Adrenal gland (tissue), 9 donors: ENCODE measurements at regions not wholly inside any gene's neighbourhood (a gene's known extent, or its start where the extent isn't known, plus 50 kb on each side); places are given as distances from the start of the nearest gene placed in this dataset.

Source experiments
- DNase-seq, 7 donors: peaks; one replicate each; pipeline ENCODE4 v3.0.0-alpha.2; 2019 to 2020
- H3K27ac ChIP-seq, 5 donors: fragments of 200-600 bp; sonication (generic) in 4 of 5; 1 replicate in 3 of 5; 2 replicates in 2 of 5; pipeline versions ENCODE4 v1.5.1 to v1.8.0; 2016 to 2020; ENCODE audit warnings: mild to moderate bottlenecking in 1 of 5
- H3K27me3 ChIP-seq: fragments of 200-600 bp; 2 replicates; pipeline ENCODE4 v1.8.0; 2021
- H3K36me3 ChIP-seq, 2 donors: fragments of 200-600 bp; replicated peaks in 1 of 2; 1 replicate in 1 of 2; 2 replicates in 1 of 2; pipeline versions ENCODE4 v1.5.1 to v1.8.0; 2018 to 2022
- H3K4me1 ChIP-seq, 2 donors: fragments of 200-600 bp; replicated peaks in 1 of 2; 1 replicate in 1 of 2; 2 replicates in 1 of 2; pipeline versions ENCODE4 v1.5.1 to v1.8.0; 2018 to 2021
- H3K4me3 ChIP-seq, 4 donors: fragments of 200-600 bp; sonication (generic) in 3 of 4; one replicate each; pipeline ENCODE4 v1.5.1; 2016 to 2018
- H3K9me3 ChIP-seq, 3 donors: fragments of 200-600 bp; sonication (generic) in 1 of 3; replicated peaks in 1 of 3; 1 replicate in 2 of 3; 2 replicates in 1 of 3; pipeline versions ENCODE4 v1.5.1 to v1.8.0; 2016 to 2021
- POLR2A ChIP-seq, 2 donors: fragments of 450-650 bp; IDR thresholded peaks; one replicate each; pipeline ENCODE4 v1.6.1; 2017; ENCODE audit warnings: antibody characterized with exemption in 2 of 2, mild to moderate bottlenecking in 2 of 2, moderate library complexity in 1 of 2
- WGBS, 4 donors: extraction: QIAGEN DNeasy Blood & Tissue Kit in 2 of 4; methylation state at CpG; one replicate each; pipeline versions ENCODE4 v1.1.5 to v1.1.7; 2013 to 2017; 5-methylcytosine and 5-hydroxymethylcytosine counted together
- intact Hi-C, 2 donors: fragments of 100-400 bp; cut with DNase I; formaldehyde crosslinking; loops; one replicate each; pipeline versions ENCODE4 v1.14.1 to v1.15.0; 2022 to 2023
- TF ChIP-seq, protein P1 (sequence below), 6 experiments: fragments of 450-650 bp in 4 of 6; fragments of 200-600 bp in 2 of 6; sonication (generic) in 1 of 6; IDR thresholded peaks; 1 replicate in 5 of 6; 2 replicates in 1 of 6; pipeline versions ENCODE4 v1.5.1 to v1.8.0; 2016 to 2021; ENCODE audit warnings: antibody characterized with exemption in 6 of 6, mild to moderate bottlenecking in 2 of 6, moderate library complexity in 1 of 6
- donor health status: healthy with polysubstance abuse.
- donor health status: Bipolar disorder and iron deficiency.
- donor health status: DM: yes; HTN: yes; CAD: no.
- donor health status: DM: no; HTN: no; CAD: no.
- donor health status: DM: no; HTN: no; CAD: no.

DNA sequence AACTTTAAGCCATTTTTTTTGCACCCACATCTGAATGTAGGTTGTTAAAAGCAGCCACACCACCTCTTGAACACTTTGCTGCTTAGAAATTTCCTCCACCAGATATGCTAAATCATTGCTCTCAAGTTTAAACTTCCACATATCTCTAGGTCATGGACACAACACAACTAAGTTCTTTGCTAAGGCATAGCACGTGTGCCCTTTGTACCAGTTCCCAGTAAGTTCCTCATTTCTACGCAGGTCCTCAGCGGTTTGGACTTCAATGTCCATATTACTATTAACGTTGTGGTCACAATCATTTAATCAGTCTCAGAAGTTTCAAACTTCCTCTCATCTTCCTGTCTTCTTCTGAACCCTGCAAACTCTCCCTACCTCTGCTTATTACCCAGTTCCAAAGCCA, 661.6 kb upstream of the PKN2 start:
- intact Hi-C loops, result no loop called here
- Histone ChIP-seq H3K27me3 (no peaks in the 10 kb centered on the region), H3K27ac (no peak overlapping the region), H3K9me3 (no peaks in the 10 kb centered on the region), H3K4me3 (no peak overlapping the region), H3K4me1 (no peaks in the 10 kb centered on the region), H3K36me3 (no peaks in the 10 kb centered on the region)
- 69 to 81% (median 77%) methylated on average over 4 of the region's 4 CpGs for WGBS, 4 donors
- no peak for DNase-seq
- TF ChIP-seq POLR2A (IDR thresholded peaks at IDR 0.05), result no peak
- TF ChIP-seq, protein P1, sequence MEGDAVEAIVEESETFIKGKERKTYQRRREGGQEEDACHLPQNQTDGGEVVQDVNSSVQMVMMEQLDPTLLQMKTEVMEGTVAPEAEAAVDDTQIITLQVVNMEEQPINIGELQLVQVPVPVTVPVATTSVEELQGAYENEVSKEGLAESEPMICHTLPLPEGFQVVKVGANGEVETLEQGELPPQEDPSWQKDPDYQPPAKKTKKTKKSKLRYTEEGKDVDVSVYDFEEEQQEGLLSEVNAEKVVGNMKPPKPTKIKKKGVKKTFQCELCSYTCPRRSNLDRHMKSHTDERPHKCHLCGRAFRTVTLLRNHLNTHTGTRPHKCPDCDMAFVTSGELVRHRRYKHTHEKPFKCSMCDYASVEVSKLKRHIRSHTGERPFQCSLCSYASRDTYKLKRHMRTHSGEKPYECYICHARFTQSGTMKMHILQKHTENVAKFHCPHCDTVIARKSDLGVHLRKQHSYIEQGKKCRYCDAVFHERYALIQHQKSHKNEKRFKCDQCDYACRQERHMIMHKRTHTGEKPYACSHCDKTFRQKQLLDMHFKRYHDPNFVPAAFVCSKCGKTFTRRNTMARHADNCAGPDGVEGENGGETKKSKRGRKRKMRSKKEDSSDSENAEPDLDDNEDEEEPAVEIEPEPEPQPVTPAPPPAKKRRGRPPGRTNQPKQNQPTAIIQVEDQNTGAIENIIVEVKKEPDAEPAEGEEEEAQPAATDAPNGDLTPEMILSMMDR (IDR thresholded peaks at IDR 0.05), result no peak

DNA sequence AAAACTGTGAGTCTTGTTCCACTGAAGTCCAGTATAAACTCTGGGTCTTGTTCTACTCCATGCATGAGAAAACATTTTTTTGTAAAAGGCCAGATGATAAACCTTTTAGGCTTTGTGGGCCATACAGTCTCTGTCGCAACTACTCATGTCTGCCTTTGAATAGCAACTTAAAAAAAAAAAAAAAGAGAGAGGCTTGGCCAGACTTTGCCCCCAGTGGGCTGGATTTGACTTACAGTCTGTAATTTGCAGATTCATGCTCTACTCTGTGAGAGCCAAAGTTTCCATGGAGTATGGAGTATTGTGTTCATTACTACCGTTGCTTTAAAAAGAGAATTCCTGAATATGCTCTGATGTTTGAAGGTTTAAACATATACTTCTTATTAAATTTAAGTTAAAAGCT, 654.9 kb upstream of the PKN2 start:
- H3K4me1 ChIP-seq, result no peaks in the 10 kb centered on the region
- intact Hi-C loops, result no loop called here
- TF ChIP-seq, protein P1 (IDR thresholded peaks at IDR 0.05), result no peak
- TF ChIP-seq POLR2A (IDR thresholded peaks at IDR 0.05), result no peak
- no peak for DNase-seq
- no peak overlapping the region for H3K4me3 ChIP-seq
- H3K27me3 ChIP-seq, result no peaks in the 10 kb centered on the region
- 77 to 92% (median 86%) methylated on average over 2 of the region's 2 CpGs for WGBS, 4 donors
- H3K27ac ChIP-seq, result no peak overlapping the region
- H3K9me3 ChIP-seq, result no peaks in the 10 kb centered on the region
- H3K36me3 ChIP-seq, result no peaks in the 10 kb centered on the region

DNA sequence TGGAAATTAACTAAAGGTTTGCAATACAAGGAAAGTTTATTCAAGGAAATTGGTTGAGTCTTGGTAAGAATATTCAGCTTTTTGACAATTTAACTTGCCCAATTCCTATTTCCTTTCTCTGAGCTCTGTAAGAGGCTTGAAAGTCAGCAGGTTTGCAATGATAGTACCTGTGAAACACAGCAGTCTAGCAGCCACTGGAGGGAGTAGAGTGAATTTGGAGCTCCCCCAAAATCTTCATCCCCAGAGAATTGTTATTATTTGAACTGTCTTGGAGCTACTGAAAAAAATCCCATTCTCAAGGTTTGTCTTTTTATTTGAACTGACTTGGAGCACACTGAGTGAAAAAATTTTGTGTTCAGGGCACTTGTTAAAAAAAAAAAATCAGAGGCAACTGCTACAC, 654.2 kb upstream of the PKN2 start:
- H3K27ac ChIP-seq, result no peak overlapping the region
- no peaks in the 10 kb centered on the region for H3K4me1 ChIP-seq
- no peaks in the 10 kb centered on the region for H3K9me3 ChIP-seq
- no peak for TF ChIP-seq POLR2A (IDR thresholded peaks at IDR 0.05)
- TF ChIP-seq, protein P1 (IDR thresholded peaks at IDR 0.05), result no peak
- DNase-seq, result no peak
- intact Hi-C loops, result no loop called here
- no peak overlapping the region for H3K4me3 ChIP-seq
- H3K27me3 ChIP-seq, result no peaks in the 10 kb centered on the region
- no peaks in the 10 kb centered on the region for H3K36me3 ChIP-seq

DNA sequence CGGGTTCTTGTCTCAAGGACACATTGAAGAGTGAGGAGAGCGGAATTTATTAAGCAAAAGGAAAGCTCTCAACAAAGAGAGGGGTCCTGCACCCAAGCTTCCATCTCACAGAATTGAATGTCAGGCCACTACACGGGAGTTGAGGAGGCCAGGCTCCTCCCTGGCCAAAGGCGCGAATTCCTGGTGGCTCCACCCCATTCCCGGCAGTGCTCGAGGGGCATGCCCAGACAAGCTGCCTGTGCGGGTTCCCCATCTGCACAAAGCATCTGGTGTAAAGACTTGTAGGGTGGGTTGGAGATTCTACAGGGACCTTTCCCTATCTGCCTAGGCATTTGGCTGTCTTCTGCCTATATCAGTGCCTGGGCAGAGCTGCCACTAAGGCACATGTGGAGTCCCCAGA, 648.5 kb upstream of the PKN2 start:
- Histone ChIP-seq H3K9me3 (peaks cover 0 to 6% (median 0%) of the 10 kb centered on the region in 3 donors), H3K36me3 (no peaks in the 10 kb centered on the region), H3K4me3 (no peak overlapping the region), H3K27me3 (no peaks in the 10 kb centered on the region), H3K27ac (no peak overlapping the region), H3K4me1 (no peaks in the 10 kb centered on the region)
- no peak for TF ChIP-seq POLR2A (IDR thresholded peaks at IDR 0.05)
- TF ChIP-seq, protein P1 (IDR thresholded peaks at IDR 0.05), result no peak
- 82 to 92% (median 84%) methylated on average over 7 to 8 of the region's 8 CpGs for WGBS, 4 donors
- intact Hi-C loops, result no loop called here
- DNase-seq, result no peak
